ENCODE measurements at regions not wholly inside any gene's neighbourhood (a gene's known extent, or its start where the extent isn't known, plus 50 kb on each side); places are given as distances from the start of the nearest gene placed in this dataset.

GRCh38 chr15:77807611-77808010 is 174.9 kb upstream of the LINGO1 start:
- H3K4me3 ChIP-seq (ENCODE audit: low read depth, low read length) = no peak overlapping the region
- in situ Hi-C loops (cut with HindIII; ENCODE audit: low sequenced_read_pairs) = no loop called here
- TF ChIP-seq CTCF (IDR thresholded peaks at IDR 0.05; ENCODE audit: low read depth, low read length, missing control alignments) = no peak
- DNase-seq (ENCODE audit: low read depth) = no peak

- in situ Hi-C loops (cut with HindIII; ENCODE audit: low sequenced_read_pairs) = no loop called here
- no peak for DNase-seq (ENCODE audit: low read depth)
- no peak for TF ChIP-seq CTCF (IDR thresholded peaks at IDR 0.05; ENCODE audit: low read depth, low read length, missing control alignments)
- H3K4me3 ChIP-seq (ENCODE audit: low read depth, low read length) = no peak overlapping the region
Observed at GRCh38 chr15:77807115-77807514, 174.4 kb upstream of the LINGO1 start.

GRCh38 chr15:77804210-77804609 is 171.5 kb upstream of the LINGO1 start:
- in situ Hi-C loops (cut with HindIII; ENCODE audit: low sequenced_read_pairs) = no loop called here
- no peak for DNase-seq (ENCODE audit: low read depth)
- H3K4me3 ChIP-seq (ENCODE audit: low read depth, low read length) = no peak overlapping the region
- no peak for TF ChIP-seq CTCF (IDR thresholded peaks at IDR 0.05; ENCODE audit: low read depth, low read length, missing control alignments)

GRCh38 chr15:77803487-77803886 is 170.8 kb upstream of the LINGO1 start:
- TF ChIP-seq CTCF (IDR thresholded peaks at IDR 0.05; ENCODE audit: low read depth, low read length, missing control alignments) = no peak
- DNase-seq (ENCODE audit: low read depth) = no peak
- no peak overlapping the region for H3K4me3 ChIP-seq (ENCODE audit: low read depth, low read length)
- in situ Hi-C loops (cut with HindIII; ENCODE audit: low sequenced_read_pairs) = no loop called here

GRCh38 chr15:77800305-77800704 is 167.6 kb upstream of the LINGO1 start:
- in situ Hi-C loops (cut with HindIII; ENCODE audit: low sequenced_read_pairs) = no loop called here
- no peak for DNase-seq (ENCODE audit: low read depth)
- H3K4me3 ChIP-seq (ENCODE audit: low read depth, low read length) = no peak overlapping the region
- TF ChIP-seq CTCF (IDR thresholded peaks at IDR 0.05; ENCODE audit: low read depth, low read length, missing control alignments) = no peak

GRCh38 chr15:77798847-77799246 is 166.1 kb upstream of the LINGO1 start:
- no peak overlapping the region for H3K4me3 ChIP-seq (ENCODE audit: low read depth, low read length)
- no peak for DNase-seq (ENCODE audit: low read depth)
- in situ Hi-C loops (cut with HindIII; ENCODE audit: low sequenced_read_pairs) = no loop called here
- TF ChIP-seq CTCF (IDR thresholded peaks at IDR 0.05; ENCODE audit: low read depth, low read length, missing control alignments) = no peak

Measured in astrocyte of the cerebellum (primary cell).